Esophagus muscularis mucosa (tissue), 4 donors: ENCODE measurements at regions not wholly inside any gene's neighbourhood (a gene's known extent, or its start where the extent isn't known, plus 50 kb on each side); places are given as distances from the start of the nearest gene placed in this dataset.

Experiments used
- CTCF ChIP-seq, 3 experiments: fragments of 200-600 bp in 2 of 3; fragments of 450-650 bp in 1 of 3; sonication (generic) in 2 of 3; IDR thresholded peaks; one replicate each; pipeline ENCODE4 v1.5.1; 2017 to 2019; ENCODE audit warnings: antibody characterized with exemption in 3 of 3, mild to moderate bottlenecking in 2 of 3, moderate library complexity in 1 of 3
- EP300 ChIP-seq: sonication (generic); formaldehyde crosslinking; IDR thresholded peaks from one replicate; pipeline ENCODE4 v1.6.1; 2017; ENCODE audit warnings: antibody characterized with exemption
- POLR2AphosphoS5 ChIP-seq, 2 donors: sonication (generic); formaldehyde crosslinking; IDR thresholded peaks; one replicate each; pipeline ENCODE4 v1.6.1; 2017; ENCODE audit warnings: antibody characterized with exemption in 2 of 2

GRCh38 chr1:104125266-104125665, 375.6 kb downstream of the AMY1C start:
- TF ChIP-seq POLR2AphosphoS5 (IDR thresholded peaks at IDR 0.05) (no peak), CTCF (IDR thresholded peaks at IDR 0.05) (no peak), EP300 (no peak)
